AML-193 (cell line): ENCODE measurements at regions not wholly inside any gene's neighbourhood (a gene's known extent, or its start where the extent isn't known, plus 50 kb on each side); places are given as distances from the start of the nearest gene placed in this dataset.

Experiments
- DNase-seq, 2 experiments: peaks; one replicate each; lab custom pipeline; 2025; lab: John Stamatoyannopoulos, UW

- no peak for DNase-seq
Measured at GRCh38 chr4:111494971-111495370, 650.3 kb upstream of the FAM241A start.

GRCh38 chr4:111499291-111499690 lies 646.0 kb upstream of the FAM241A start:
- no peak for DNase-seq

- no peak for DNase-seq
Measured at GRCh38 chr4:111499706-111500105, 645.5 kb upstream of the FAM241A start.

DNA sequence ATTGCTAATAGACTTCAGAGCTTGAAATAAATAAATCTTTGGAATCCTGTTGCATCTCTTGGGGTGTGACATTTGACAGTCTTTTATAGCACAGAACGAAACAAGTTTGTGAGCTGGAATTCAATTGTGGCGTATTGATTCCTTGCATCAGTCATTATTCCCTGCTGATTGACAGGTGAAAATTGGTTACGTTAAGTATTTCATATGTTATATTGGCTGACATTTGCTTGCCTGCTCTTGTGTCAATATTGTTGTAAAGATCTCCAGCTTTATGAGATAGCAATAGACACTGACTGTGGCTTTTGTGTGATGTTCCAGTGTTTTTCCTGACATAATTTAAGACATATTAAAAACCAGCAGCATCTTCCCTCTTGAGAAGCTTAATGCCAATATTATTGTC lies 644.4 kb upstream of the FAM241A start:
- DNase-seq, result no peak

DNA sequence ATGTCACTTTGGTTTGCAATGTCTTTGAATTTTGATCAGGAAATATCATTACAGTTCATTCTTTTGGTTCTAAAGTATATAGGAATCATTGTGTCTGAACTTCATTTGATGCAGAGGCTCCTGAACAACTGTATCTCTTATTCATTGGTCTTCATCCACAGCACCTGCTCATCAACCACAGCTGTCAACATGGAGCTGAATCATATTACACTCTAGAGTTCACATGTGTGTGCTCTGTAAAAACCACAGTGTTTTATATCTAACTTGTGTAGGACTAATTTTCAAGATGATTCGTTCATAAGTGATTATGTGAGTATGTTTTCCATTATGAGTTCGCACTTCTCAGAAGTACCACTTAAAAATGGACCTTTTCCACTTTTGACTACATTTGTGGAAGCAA lies 643.3 kb upstream of the FAM241A start:
- DNase-seq, result no peak

DNA sequence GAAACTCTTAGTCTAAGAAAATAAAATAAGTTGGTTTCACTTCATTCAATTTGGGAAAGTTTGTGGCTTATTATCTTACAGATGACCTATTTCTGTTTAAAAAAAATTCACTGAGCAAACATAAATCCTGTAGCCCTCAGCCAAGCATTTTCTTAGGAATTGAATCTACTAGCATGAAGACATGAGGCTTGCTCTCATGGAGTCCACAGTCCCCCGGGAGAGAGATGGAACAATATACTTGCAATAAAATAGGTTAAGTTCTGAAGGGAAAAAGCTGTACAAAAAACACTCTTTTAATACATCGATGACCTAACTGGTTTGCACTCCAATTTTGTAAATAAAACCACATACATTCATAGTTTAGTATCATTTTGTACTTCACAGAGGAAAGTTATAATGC lies 642.6 kb upstream of the FAM241A start:
- no peak for DNase-seq

DNA sequence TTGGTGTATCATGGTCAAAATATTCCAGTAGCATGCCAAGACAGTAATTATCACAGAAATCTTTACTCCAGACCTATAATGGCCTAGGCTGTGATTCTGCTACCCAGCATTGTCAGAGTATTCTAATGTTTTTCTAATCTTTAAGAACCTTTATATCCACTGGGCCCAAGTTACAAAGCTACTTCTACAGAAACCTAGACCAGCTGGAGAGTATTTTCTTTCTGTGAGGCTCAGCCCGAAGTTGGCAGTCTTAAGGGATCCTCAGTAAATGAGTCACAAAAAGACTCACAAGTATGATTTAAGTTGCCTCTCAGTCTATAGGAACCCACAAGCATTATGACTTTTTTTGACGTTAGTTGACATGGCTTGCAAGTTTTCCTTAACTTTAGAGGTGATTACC lies 638.5 kb upstream of the FAM241A start:
- DNase-seq, result no peak

GRCh38 chr4:111510535-111510934 lies 634.7 kb upstream of the FAM241A start:
- no peak for DNase-seq

- no peak for DNase-seq
Measured at GRCh38 chr4:111512081-111512783, 633.0 kb upstream of the FAM241A start.

- no peak for DNase-seq
Measured at GRCh38 chr4:111519683-111520082, 625.6 kb upstream of the FAM241A start.

GRCh38 chr4:111530446-111530845 lies 614.8 kb upstream of the FAM241A start:
- no peak for DNase-seq

GRCh38 chr4:111535792-111536191 lies 609.5 kb upstream of the FAM241A start:
- no peak for DNase-seq

- DNase-seq, result no peak
Measured at GRCh38 chr4:111537165-111537564, 608.1 kb upstream of the FAM241A start.

- no peak for DNase-seq
Measured at GRCh38 chr4:111537871-111538270, 607.4 kb upstream of the FAM241A start.

DNA sequence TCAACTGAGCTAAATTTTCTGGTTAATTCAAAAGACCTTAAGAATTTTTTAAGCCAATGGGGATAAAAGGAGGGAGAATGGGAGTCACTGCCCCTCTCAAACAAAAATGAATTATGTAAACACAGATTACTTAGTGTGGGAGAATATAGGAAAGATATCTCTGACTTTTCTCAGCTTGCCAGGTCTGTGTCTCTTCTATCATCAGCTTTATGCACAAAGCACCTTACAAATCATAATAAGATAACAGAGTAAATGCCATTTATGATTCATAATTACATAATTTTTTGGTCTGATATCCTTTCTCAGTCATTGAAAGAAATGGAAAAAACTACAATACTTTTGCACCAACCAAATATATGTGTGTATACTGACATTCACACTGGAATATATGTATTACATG lies 604.6 kb upstream of the FAM241A start:
- DNase-seq, result no peak

- no peak for DNase-seq
Measured at GRCh38 chr4:111542056-111542455, 603.2 kb upstream of the FAM241A start.

- no peak for DNase-seq
Measured at GRCh38 chr4:111546881-111547280, 598.4 kb upstream of the FAM241A start.

GRCh38 chr4:111556141-111556781 lies 589.0 kb upstream of the FAM241A start:
- DNase-seq, result no peak

- DNase-seq, result no peak
Measured at GRCh38 chr4:111556851-111557250, 588.4 kb upstream of the FAM241A start.

DNA sequence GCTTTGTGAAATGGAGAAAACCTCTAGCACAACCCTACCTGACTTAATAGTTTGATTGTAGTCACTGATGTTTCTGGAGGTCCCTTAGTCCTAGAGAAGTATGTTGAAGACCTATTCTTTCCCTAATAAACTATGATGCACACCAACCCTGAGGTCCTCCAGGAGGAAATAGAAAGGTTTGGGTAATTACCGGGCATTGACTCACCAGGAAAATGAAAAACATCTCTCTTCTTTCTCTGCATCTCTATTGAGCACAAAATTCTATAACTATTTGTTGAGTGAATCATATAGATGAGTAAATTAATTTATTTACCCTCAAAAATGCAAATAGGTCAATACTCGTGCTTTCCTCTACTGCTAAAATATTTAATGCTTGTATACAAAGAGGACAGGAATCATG lies 582.4 kb upstream of the FAM241A start:
- DNase-seq, result no peak

DNA sequence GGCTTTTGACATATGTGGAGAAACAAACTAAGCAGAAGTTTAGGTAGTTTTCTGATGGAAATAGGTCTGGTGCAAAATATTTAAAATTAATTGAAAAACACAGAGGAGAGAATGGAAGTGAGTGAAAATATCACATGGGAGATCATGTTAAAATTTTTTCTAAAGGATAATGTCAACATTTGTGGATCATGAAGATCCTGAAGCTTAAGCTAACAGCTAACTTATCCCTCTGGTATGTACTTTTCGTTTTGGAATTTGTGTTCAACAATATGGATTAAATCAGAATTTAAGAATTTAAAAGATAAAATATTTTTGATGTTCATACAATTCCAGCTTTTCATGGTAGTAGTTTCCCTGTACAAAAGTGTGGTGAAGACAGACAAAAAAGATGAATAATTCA lies 572.8 kb upstream of the FAM241A start:
- DNase-seq, result no peak

- DNase-seq, result no peak
Measured at GRCh38 chr4:111573386-111573785, 571.9 kb upstream of the FAM241A start.

DNA sequence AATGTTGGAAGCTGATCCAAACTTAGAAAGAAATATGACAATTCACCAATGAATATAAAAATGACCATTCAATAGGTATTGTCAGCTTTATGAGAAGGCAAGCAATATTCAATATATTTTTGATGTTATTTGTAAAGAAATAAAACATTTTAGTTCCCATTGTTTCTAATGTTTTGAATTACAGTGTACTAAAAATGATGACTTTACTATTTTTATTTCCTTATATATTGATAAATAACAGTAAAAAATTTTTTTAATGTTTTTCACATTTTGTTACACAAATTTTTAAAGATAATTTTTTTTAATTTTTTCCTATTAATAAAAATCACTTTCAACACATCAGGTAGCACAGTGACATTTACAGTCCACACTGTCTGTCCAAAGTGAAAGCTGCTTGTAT lies 565.5 kb upstream of the FAM241A start:
- DNase-seq, result no peak

- no peak for DNase-seq
Measured at GRCh38 chr4:111595456-111595855, 549.8 kb upstream of the FAM241A start.
